Activated naive CD8-positive, alpha-beta T cell treated with anti-CD3 and anti-CD28 coated beads, Interleukin-2, amount 10 ng/mL, durations not matched to agents 7 days and 5 days (primary cell): ENCODE measurements at regions not wholly inside any gene's neighbourhood (a gene's known extent, or its start where the extent isn't known, plus 50 kb on each side); places are given as distances from the start of the nearest gene placed in this dataset.
"Not testable (repeated sequence)": the region's sequence is repeated elsewhere in the genome, so short reads cannot be mapped to it uniquely, and the experiment has no call there.

Experiments used
- ATAC-seq: fragments of 150-1000 bp; cut with Tn5 transposase; one replicate; pipeline ENCODE4 v1.10.0; 2021; ENCODE audit warnings: low read depth, moderate library complexity
- POLR2A ChIA-PET: fragments of 350-600 bp; sonication (Branson Sonifier 250); formaldehyde crosslinking; loops from one replicate; lab custom pipeline; 2021; ENCODE audit warnings: antibody characterized with exemption; lab: Charles Lee
- DNase-seq: peaks from one replicate; pipeline ENCODE4 v3.0.0; 2021
- H3K27ac Mint-ChIP-seq: one replicate; pipeline ENCODE4 v1.8.0; 2022; ENCODE audit warnings: mild to moderate bottlenecking, mixed read lengths
- H3K27me3 Mint-ChIP-seq: one replicate; pipeline ENCODE4 v1.8.0; 2022; ENCODE audit warnings: mild to moderate bottlenecking, moderate library complexity, mixed read lengths
- H3K36me3 Mint-ChIP-seq: one replicate; pipeline ENCODE4 v1.8.0; 2021; ENCODE audit warnings: mild to moderate bottlenecking, mixed read lengths
- H3K4me1 Mint-ChIP-seq: one replicate; pipeline ENCODE4 v1.8.0; 2021; ENCODE audit warnings: mixed read lengths
- H3K4me3 Mint-ChIP-seq: one replicate; pipeline ENCODE4 v1.8.0; 2022; ENCODE audit warnings: mild to moderate bottlenecking, moderate library complexity, mixed read lengths
- H3K9me3 Mint-ChIP-seq: one replicate; pipeline ENCODE4 v1.8.0; 2021; ENCODE audit warnings: mixed read lengths

GRCh38 chr14:105668471-105669230, 142.3 kb downstream of the TMEM121 start:
- not testable (repeated sequence) for H3K4me3 Mint-ChIP-seq, ATAC-seq

GRCh38 chr14:105669231-105669610, 142.8 kb downstream of the TMEM121 start:
- H3K4me3 Mint-ChIP-seq, H3K27ac Mint-ChIP-seq, POLR2A ChIA-PET, H3K36me3 Mint-ChIP-seq, H3K9me3 Mint-ChIP-seq, ATAC-seq, H3K27me3 Mint-ChIP-seq, H3K4me1 Mint-ChIP-seq: not testable (repeated sequence)
- peak; percentile 30 for DNase-seq

More at GRCh38 chr14:105668471-105669230, 142.3 kb downstream of the TMEM121 start:
- H3K27me3 Mint-ChIP-seq, H3K36me3 Mint-ChIP-seq, H3K27ac Mint-ChIP-seq, POLR2A ChIA-PET, H3K4me1 Mint-ChIP-seq, H3K9me3 Mint-ChIP-seq: not testable (repeated sequence)
- DNase-seq, result peak; percentile 35

- H3K4me3 Mint-ChIP-seq, H3K36me3 Mint-ChIP-seq, H3K9me3 Mint-ChIP-seq, DNase-seq, POLR2A ChIA-PET, ATAC-seq, H3K4me1 Mint-ChIP-seq, H3K27me3 Mint-ChIP-seq, H3K27ac Mint-ChIP-seq: not testable (repeated sequence)
These were observed 143.3 kb downstream of the TMEM121 start for GRCh38 chr14:105669646-105670045.

- DNase-seq, result peak; percentile 24
- H3K27me3 Mint-ChIP-seq, H3K4me1 Mint-ChIP-seq, H3K9me3 Mint-ChIP-seq, H3K4me3 Mint-ChIP-seq, H3K36me3 Mint-ChIP-seq, ATAC-seq, H3K27ac Mint-ChIP-seq, POLR2A ChIA-PET: not testable (repeated sequence)
These were observed 146.2 kb downstream of the TMEM121 start for GRCh38 chr14:105672450-105673200.

GRCh38 chr14:105675433-105675832, 149.1 kb downstream of the TMEM121 start:
- H3K4me1 Mint-ChIP-seq, H3K27me3 Mint-ChIP-seq, ATAC-seq, POLR2A ChIA-PET, H3K9me3 Mint-ChIP-seq, H3K27ac Mint-ChIP-seq, H3K4me3 Mint-ChIP-seq, H3K36me3 Mint-ChIP-seq: not testable (repeated sequence)
- DNase-seq, result peak; percentile 21

- H3K27ac Mint-ChIP-seq, H3K27me3 Mint-ChIP-seq, ATAC-seq, H3K4me1 Mint-ChIP-seq, H3K9me3 Mint-ChIP-seq, H3K4me3 Mint-ChIP-seq, POLR2A ChIA-PET, H3K36me3 Mint-ChIP-seq: not testable (repeated sequence)
- peak; percentile 10 for DNase-seq
These were observed 149.7 kb downstream of the TMEM121 start for GRCh38 chr14:105675905-105676670.

- ATAC-seq, H3K4me3 Mint-ChIP-seq, H3K4me1 Mint-ChIP-seq, H3K27me3 Mint-ChIP-seq, H3K9me3 Mint-ChIP-seq, POLR2A ChIA-PET, H3K36me3 Mint-ChIP-seq, H3K27ac Mint-ChIP-seq: not testable (repeated sequence)
- peak; percentile 41 for DNase-seq
These were observed 151.7 kb downstream of the TMEM121 start for GRCh38 chr14:105678057-105678456.

GRCh38 chr14:105678996-105679958, 152.9 kb downstream of the TMEM121 start:
- H3K4me3 Mint-ChIP-seq, H3K9me3 Mint-ChIP-seq, ATAC-seq, POLR2A ChIA-PET, H3K4me1 Mint-ChIP-seq, H3K36me3 Mint-ChIP-seq, H3K27me3 Mint-ChIP-seq, H3K27ac Mint-ChIP-seq: not testable (repeated sequence)
- peak; percentile 52 for DNase-seq

GRCh38 chr14:105679959-105680735, 153.8 kb downstream of the TMEM121 start:
- H3K27ac Mint-ChIP-seq, H3K4me1 Mint-ChIP-seq, POLR2A ChIA-PET, H3K27me3 Mint-ChIP-seq, H3K9me3 Mint-ChIP-seq, H3K36me3 Mint-ChIP-seq, H3K4me3 Mint-ChIP-seq: not testable (repeated sequence)
- DNase-seq (peak; percentile 74), ATAC-seq (peak; percentile 63)

- H3K4me3 Mint-ChIP-seq, H3K27ac Mint-ChIP-seq, H3K9me3 Mint-ChIP-seq, POLR2A ChIA-PET, ATAC-seq, H3K27me3 Mint-ChIP-seq, H3K36me3 Mint-ChIP-seq, H3K4me1 Mint-ChIP-seq: not testable (repeated sequence)
- DNase-seq, result peak; percentile 39
These were observed 154.3 kb downstream of the TMEM121 start for GRCh38 chr14:105680736-105681098.

GRCh38 chr14:105681606-105682185, 155.3 kb downstream of the TMEM121 start:
- H3K4me1 Mint-ChIP-seq, H3K27me3 Mint-ChIP-seq, H3K27ac Mint-ChIP-seq, H3K4me3 Mint-ChIP-seq, H3K9me3 Mint-ChIP-seq, ATAC-seq, H3K36me3 Mint-ChIP-seq, POLR2A ChIA-PET: not testable (repeated sequence)
- peak; percentile 31 for DNase-seq

GRCh38 chr14:105682442-105682841, 156.1 kb downstream of the TMEM121 start:
- H3K36me3 Mint-ChIP-seq, ATAC-seq, POLR2A ChIA-PET, H3K4me1 Mint-ChIP-seq, H3K27ac Mint-ChIP-seq, H3K4me3 Mint-ChIP-seq, H3K9me3 Mint-ChIP-seq, H3K27me3 Mint-ChIP-seq: not testable (repeated sequence)
- DNase-seq, result peak; percentile 30
